ENCODE measurements at regions not wholly inside any gene's neighbourhood (a gene's known extent, or its start where the extent isn't known, plus 50 kb on each side); places are given as distances from the start of the nearest gene placed in this dataset.

DNA sequence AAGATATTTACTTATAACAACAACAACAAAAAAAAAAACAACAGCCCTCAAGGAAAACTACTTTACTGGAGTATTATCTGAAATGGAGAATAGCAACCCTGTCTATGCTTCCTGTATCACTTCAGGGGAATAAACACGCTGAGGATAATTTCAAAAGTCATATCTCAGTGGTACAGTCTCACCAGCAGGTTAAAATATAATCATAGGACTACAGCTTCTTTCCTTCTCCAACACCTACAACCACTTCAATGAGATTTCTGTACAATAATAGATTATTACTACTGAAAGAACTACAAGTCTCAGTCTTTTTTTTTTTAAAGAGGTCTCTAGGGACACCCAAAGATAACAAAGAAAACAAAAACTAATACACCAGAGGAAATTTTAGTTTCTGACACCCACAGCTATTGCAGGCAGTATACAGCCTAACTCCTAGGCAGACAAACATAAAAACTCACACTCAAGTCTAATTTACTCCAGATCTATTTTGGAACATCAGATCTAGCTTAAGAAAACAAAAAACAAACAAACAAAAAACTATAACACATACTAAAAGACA lies 268.2 kb downstream of the BCHE start:
- no peak for TF ChIP-seq POLR2A (IDR thresholded peaks at IDR 0.05; ENCODE audit: low read depth, low read length)
- TF ChIP-seq RFX5 (IDR thresholded peaks at IDR 0.05; ENCODE audit: low read depth, low read length) = no peak
- TF ChIP-seq, protein P1, sequence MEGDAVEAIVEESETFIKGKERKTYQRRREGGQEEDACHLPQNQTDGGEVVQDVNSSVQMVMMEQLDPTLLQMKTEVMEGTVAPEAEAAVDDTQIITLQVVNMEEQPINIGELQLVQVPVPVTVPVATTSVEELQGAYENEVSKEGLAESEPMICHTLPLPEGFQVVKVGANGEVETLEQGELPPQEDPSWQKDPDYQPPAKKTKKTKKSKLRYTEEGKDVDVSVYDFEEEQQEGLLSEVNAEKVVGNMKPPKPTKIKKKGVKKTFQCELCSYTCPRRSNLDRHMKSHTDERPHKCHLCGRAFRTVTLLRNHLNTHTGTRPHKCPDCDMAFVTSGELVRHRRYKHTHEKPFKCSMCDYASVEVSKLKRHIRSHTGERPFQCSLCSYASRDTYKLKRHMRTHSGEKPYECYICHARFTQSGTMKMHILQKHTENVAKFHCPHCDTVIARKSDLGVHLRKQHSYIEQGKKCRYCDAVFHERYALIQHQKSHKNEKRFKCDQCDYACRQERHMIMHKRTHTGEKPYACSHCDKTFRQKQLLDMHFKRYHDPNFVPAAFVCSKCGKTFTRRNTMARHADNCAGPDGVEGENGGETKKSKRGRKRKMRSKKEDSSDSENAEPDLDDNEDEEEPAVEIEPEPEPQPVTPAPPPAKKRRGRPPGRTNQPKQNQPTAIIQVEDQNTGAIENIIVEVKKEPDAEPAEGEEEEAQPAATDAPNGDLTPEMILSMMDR (conservative IDR thresholded peaks at IDR 0.05; ENCODE audit: low read depth, low read length) = no peak

All from IMR-90 (cell line).